ENCODE measurements at regions not wholly inside any gene's neighbourhood (a gene's known extent, or its start where the extent isn't known, plus 50 kb on each side); places are given as distances from the start of the nearest gene placed in this dataset.

GRCh38 chr2:138959031-138959430 lies 178.8 kb upstream of the NXPH2 start:
- TF ChIP-seq CTCF (IDR thresholded peaks at IDR 0.05), result no peak
- no peak for TF ChIP-seq POLR2A (IDR thresholded peaks at IDR 0.05)
